T-helper 1 cell treated with Interleukin-12 subunit alpha and Interleukin-12 subunit beta and Interleukin-4 antibody, amounts not matched to agents 30 μg/mL and 1 μg/mL, for 36 hours (primary cell): ENCODE measurements at regions not wholly inside any gene's neighbourhood (a gene's known extent, or its start where the extent isn't known, plus 50 kb on each side); places are given as distances from the start of the nearest gene placed in this dataset.

Experiments
- H3K27ac Mint-ChIP-seq: one replicate; pipeline ENCODE4 v1.8.0; 2021; ENCODE audit warnings: mild to moderate bottlenecking, mixed read lengths
- H3K27me3 Mint-ChIP-seq: one replicate; pipeline ENCODE4 v1.8.0; 2021; ENCODE audit warnings: low read depth, mixed read lengths
- H3K36me3 Mint-ChIP-seq: one replicate; pipeline ENCODE4 v1.8.0; 2021; ENCODE audit warnings: low read depth, mixed read lengths
- H3K4me1 Mint-ChIP-seq: one replicate; pipeline ENCODE4 v1.8.0; 2021; ENCODE audit warnings: low read depth, mixed read lengths
- H3K4me3 Mint-ChIP-seq: one replicate; pipeline ENCODE4 v1.8.0; 2021; ENCODE audit warnings: mild to moderate bottlenecking, moderate library complexity, mixed read lengths
- H3K9me3 Mint-ChIP-seq: one replicate; pipeline ENCODE4 v1.8.0; 2021; ENCODE audit warnings: mixed read lengths

- Mint-ChIP-seq H3K9me3 (peaks cover 6% of the 10 kb centered on the region), H3K4me3 (no peak overlapping the region), H3K27ac (no peak overlapping the region), H3K4me1 (no peaks in the 10 kb centered on the region), H3K27me3 (no peaks in the 10 kb centered on the region), H3K36me3 (no peaks in the 10 kb centered on the region)
Observed at GRCh38 chr13:58827904-58828303, 1196.4 kb downstream of the PCDH17 start.

GRCh38 chr13:58830841-58831240, 1199.3 kb downstream of the PCDH17 start:
- H3K36me3 Mint-ChIP-seq = no peaks in the 10 kb centered on the region
- no peak overlapping the region for H3K27ac Mint-ChIP-seq
- no peak overlapping the region for H3K4me3 Mint-ChIP-seq
- no peaks in the 10 kb centered on the region for H3K27me3 Mint-ChIP-seq
- no peaks in the 10 kb centered on the region for H3K4me1 Mint-ChIP-seq
- H3K9me3 Mint-ChIP-seq = no peaks in the 10 kb centered on the region

GRCh38 chr13:58838615-58839014, 1207.1 kb downstream of the PCDH17 start:
- H3K27ac Mint-ChIP-seq = no peak overlapping the region
- peaks cover 5% of the 10 kb centered on the region for H3K9me3 Mint-ChIP-seq
- no peak overlapping the region for H3K4me3 Mint-ChIP-seq
- no peaks in the 10 kb centered on the region for H3K4me1 Mint-ChIP-seq
- no peaks in the 10 kb centered on the region for H3K27me3 Mint-ChIP-seq
- no peaks in the 10 kb centered on the region for H3K36me3 Mint-ChIP-seq

GRCh38 chr13:58843071-58843470, 1211.5 kb downstream of the PCDH17 start:
- Mint-ChIP-seq H3K9me3 (peaks cover 20% of the 10 kb centered on the region), H3K36me3 (no peaks in the 10 kb centered on the region), H3K27me3 (no peaks in the 10 kb centered on the region), H3K4me3 (no peak overlapping the region), H3K4me1 (no peaks in the 10 kb centered on the region), H3K27ac (no peak overlapping the region)

GRCh38 chr13:58843567-58843966, 1212.0 kb downstream of the PCDH17 start:
- H3K27ac Mint-ChIP-seq = no peak overlapping the region
- H3K4me1 Mint-ChIP-seq = no peaks in the 10 kb centered on the region
- H3K4me3 Mint-ChIP-seq = no peak overlapping the region
- peaks cover 20% of the 10 kb centered on the region for H3K9me3 Mint-ChIP-seq
- no peaks in the 10 kb centered on the region for H3K27me3 Mint-ChIP-seq
- no peaks in the 10 kb centered on the region for H3K36me3 Mint-ChIP-seq

- H3K27me3 Mint-ChIP-seq = no peaks in the 10 kb centered on the region
- H3K36me3 Mint-ChIP-seq = no peaks in the 10 kb centered on the region
- H3K4me1 Mint-ChIP-seq = no peaks in the 10 kb centered on the region
- H3K27ac Mint-ChIP-seq = no peak overlapping the region
- peaks cover 4% of the 10 kb centered on the region for H3K9me3 Mint-ChIP-seq
- no peak overlapping the region for H3K4me3 Mint-ChIP-seq
Observed at GRCh38 chr13:58850161-58850560, 1218.6 kb downstream of the PCDH17 start.

- Mint-ChIP-seq H3K27ac (no peak overlapping the region), H3K27me3 (no peaks in the 10 kb centered on the region), H3K4me3 (no peak overlapping the region), H3K4me1 (no peaks in the 10 kb centered on the region), H3K9me3 (no peaks in the 10 kb centered on the region), H3K36me3 (no peaks in the 10 kb centered on the region)
Observed at GRCh38 chr13:58852076-58852475, 1220.5 kb downstream of the PCDH17 start.

GRCh38 chr13:58855283-58855682, 1223.7 kb downstream of the PCDH17 start:
- H3K27ac Mint-ChIP-seq = no peak overlapping the region
- no peaks in the 10 kb centered on the region for H3K4me1 Mint-ChIP-seq
- no peaks in the 10 kb centered on the region for H3K36me3 Mint-ChIP-seq
- no peaks in the 10 kb centered on the region for H3K27me3 Mint-ChIP-seq
- H3K4me3 Mint-ChIP-seq = no peak overlapping the region
- H3K9me3 Mint-ChIP-seq = peaks cover 6% of the 10 kb centered on the region

GRCh38 chr13:58858870-58859371, 1227.4 kb downstream of the PCDH17 start:
- H3K9me3 Mint-ChIP-seq = peaks cover 6% of the 10 kb centered on the region
- H3K27me3 Mint-ChIP-seq = no peaks in the 10 kb centered on the region
- H3K36me3 Mint-ChIP-seq = no peaks in the 10 kb centered on the region
- H3K27ac Mint-ChIP-seq = no peak overlapping the region
- no peak overlapping the region for H3K4me3 Mint-ChIP-seq
- H3K4me1 Mint-ChIP-seq = no peaks in the 10 kb centered on the region

- Mint-ChIP-seq H3K27ac (no peak overlapping the region), H3K4me3 (no peak overlapping the region)
Observed at GRCh38 chr13:58865286-58865685, 1233.7 kb downstream of the PCDH17 start.

GRCh38 chr13:58869566-58869965, 1238.0 kb downstream of the PCDH17 start:
- no peaks in the 10 kb centered on the region for H3K9me3 Mint-ChIP-seq
- H3K27ac Mint-ChIP-seq = no peak overlapping the region
- no peaks in the 10 kb centered on the region for H3K36me3 Mint-ChIP-seq
- H3K4me3 Mint-ChIP-seq = no peak overlapping the region
- no peaks in the 10 kb centered on the region for H3K4me1 Mint-ChIP-seq
- H3K27me3 Mint-ChIP-seq = no peaks in the 10 kb centered on the region

More at GRCh38 chr13:58865286-58865685, 1233.7 kb downstream of the PCDH17 start:
- H3K36me3 Mint-ChIP-seq = no peaks in the 10 kb centered on the region
- no peaks in the 10 kb centered on the region for H3K27me3 Mint-ChIP-seq
- H3K4me1 Mint-ChIP-seq = no peaks in the 10 kb centered on the region
- H3K9me3 Mint-ChIP-seq = no peaks in the 10 kb centered on the region

GRCh38 chr13:58876473-58876872, 1244.9 kb downstream of the PCDH17 start:
- Mint-ChIP-seq H3K4me3 (no peak overlapping the region), H3K9me3 (no peaks in the 10 kb centered on the region), H3K27ac (no peak overlapping the region)

GRCh38 chr13:58879114-58879513, 1247.6 kb downstream of the PCDH17 start:
- no peak overlapping the region for H3K27ac Mint-ChIP-seq
- no peaks in the 10 kb centered on the region for H3K27me3 Mint-ChIP-seq
- no peaks in the 10 kb centered on the region for H3K4me1 Mint-ChIP-seq
- H3K36me3 Mint-ChIP-seq = no peaks in the 10 kb centered on the region
- H3K4me3 Mint-ChIP-seq = no peak overlapping the region
- no peaks in the 10 kb centered on the region for H3K9me3 Mint-ChIP-seq

More at GRCh38 chr13:58876473-58876872, 1244.9 kb downstream of the PCDH17 start:
- no peaks in the 10 kb centered on the region for H3K36me3 Mint-ChIP-seq
- H3K4me1 Mint-ChIP-seq = no peaks in the 10 kb centered on the region
- H3K27me3 Mint-ChIP-seq = no peaks in the 10 kb centered on the region

GRCh38 chr13:58882516-58882915, 1251.0 kb downstream of the PCDH17 start:
- Mint-ChIP-seq H3K9me3 (no peaks in the 10 kb centered on the region), H3K4me1 (no peaks in the 10 kb centered on the region), H3K36me3 (no peaks in the 10 kb centered on the region), H3K27me3 (no peaks in the 10 kb centered on the region), H3K4me3 (no peak overlapping the region), H3K27ac (no peak overlapping the region)

- Mint-ChIP-seq H3K4me3 (no peak overlapping the region), H3K27ac (no peak overlapping the region), H3K27me3 (no peaks in the 10 kb centered on the region), H3K36me3 (no peaks in the 10 kb centered on the region), H3K4me1 (no peaks in the 10 kb centered on the region), H3K9me3 (no peaks in the 10 kb centered on the region)
Observed at GRCh38 chr13:58883405-58883804, 1251.9 kb downstream of the PCDH17 start.
